WI38 (cell line): ENCODE measurements at regions not wholly inside any gene's neighbourhood (a gene's known extent, or its start where the extent isn't known, plus 50 kb on each side); places are given as distances from the start of the nearest gene placed in this dataset.

Source experiments
- H3K4me3 ChIP-seq: 2 replicates; pipeline ENCODE4 v1.5.1; 2011; ENCODE audit warnings: low read depth, mild to moderate bottlenecking, control low read depth, low read length
- CTCF ChIP-seq: IDR thresholded peaks from 2 replicates; pipeline ENCODE4 v1.5.1; 2012; ENCODE audit warnings: low read depth, mild to moderate bottlenecking, control low read depth, low read length

DNA sequence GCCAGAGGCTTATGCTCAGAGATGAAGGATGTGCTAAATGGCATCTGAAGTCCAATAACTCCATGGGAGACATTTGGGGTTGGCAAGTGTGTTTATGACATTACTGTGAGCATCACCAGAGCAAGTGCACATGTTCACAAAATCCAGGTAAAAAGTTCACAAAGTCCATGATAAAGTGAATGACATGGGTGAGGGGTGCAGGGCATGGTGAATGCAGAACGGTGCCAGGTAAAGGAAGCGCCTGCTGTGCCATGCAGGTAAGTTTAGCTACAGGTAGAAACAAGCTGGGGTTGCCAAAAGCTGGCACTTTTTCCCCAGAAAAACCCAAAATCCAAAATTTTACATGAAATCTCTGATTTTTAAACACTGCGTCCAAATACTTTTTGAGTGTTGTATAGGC is 268.2 kb downstream of the ABHD5 start:
- TF ChIP-seq CTCF, result no peak
- no peak overlapping the region for H3K4me3 ChIP-seq

DNA sequence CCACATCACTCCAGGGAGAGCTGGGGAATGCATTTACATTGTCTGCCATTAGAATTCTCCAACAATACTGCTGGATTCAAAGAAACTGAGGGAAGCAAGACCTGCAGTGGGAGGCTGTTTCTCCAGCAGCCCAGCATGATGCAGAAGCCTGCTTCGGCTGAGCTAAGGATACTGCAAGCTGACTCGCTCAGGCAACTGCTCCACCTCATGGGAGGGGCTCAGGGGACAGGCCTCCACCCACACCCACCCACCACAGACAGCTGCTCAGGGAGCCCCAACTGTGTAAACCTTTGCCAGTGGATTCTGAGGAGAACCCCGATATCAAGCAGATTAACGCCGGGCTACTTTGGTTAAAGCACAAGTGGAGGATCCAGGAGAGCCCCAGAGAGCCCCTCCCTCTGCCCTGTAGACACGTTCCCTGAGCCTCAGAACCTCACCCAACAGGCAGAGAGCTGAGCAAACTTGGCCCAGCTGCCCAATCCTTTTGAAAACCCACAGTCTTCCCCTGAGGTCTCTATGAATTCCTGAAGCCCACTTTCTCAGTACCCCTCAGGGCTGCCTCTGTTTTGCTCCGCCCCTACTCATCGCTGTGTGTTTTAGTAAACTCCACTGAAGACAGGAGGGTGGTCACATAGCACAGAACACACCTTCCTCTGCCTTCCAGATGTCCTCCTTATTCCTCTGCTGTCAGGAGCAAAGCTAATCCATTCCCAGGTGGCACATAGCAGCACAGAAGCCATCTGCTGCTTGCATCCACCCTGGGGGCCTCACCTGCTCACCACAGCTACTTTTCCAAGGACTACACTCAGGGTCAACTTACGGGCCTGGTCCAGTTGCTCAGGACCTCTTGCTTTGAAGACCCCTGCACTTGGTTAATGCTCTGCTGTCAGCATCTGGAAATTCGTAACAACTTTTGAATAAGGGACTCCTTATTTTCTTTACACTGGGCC is 269.0 kb downstream of the ABHD5 start:
- H3K4me3 ChIP-seq, result no peak overlapping the region
- no peak for TF ChIP-seq CTCF

- H3K4me3 ChIP-seq, result no peak overlapping the region
- TF ChIP-seq CTCF, result no peak
Observed at GRCh38 chr3:43960448-43960840, 269.7 kb downstream of the ABHD5 start.

- H3K4me3 ChIP-seq, result no peak overlapping the region
Observed at GRCh38 chr3:43962043-43962442, 271.3 kb downstream of the ABHD5 start.

DNA sequence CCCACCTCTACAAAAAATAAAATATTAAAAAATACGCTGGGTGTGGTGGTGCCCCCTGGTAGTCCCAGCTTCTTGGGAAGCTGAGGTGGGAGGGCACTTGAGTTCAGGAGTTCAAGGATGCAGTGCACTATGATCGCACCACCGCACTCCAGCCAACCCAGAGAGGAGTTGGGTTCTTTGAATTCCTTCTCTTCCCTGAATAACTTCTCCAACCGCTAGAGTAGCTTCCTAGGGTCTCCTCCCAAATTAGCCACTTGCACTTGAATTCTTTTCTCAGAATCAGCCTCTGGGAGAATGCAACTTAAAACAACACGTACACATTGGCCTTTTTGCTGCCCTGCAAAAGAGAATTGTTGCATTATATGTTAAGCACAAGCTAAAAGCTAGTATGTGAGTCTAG is 272.5 kb downstream of the ABHD5 start:
- no peak for TF ChIP-seq CTCF
- H3K4me3 ChIP-seq, result no peak overlapping the region

More at GRCh38 chr3:43962043-43962442, 271.3 kb downstream of the ABHD5 start:
- TF ChIP-seq CTCF, result no peak

DNA sequence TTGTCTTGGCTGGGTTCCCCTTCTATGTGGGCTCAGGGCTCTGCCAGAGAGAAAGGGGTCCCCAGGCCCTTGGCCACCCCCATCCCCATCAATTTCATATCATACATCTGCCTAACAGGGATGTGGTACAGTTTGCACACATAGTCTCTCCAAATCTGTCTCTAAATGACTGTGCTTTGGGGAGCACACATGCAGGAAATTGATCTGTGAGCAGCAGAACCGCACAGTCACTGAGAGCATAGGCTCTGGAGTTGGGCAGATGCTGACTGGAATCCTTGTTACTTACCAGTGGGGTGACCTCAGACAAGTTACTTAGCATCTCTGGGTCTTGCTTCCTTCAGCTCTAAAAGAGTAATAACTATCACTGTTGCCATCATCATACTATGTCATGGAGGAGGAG is 273.9 kb downstream of the ABHD5 start:
- TF ChIP-seq CTCF, result no peak
- H3K4me3 ChIP-seq, result no peak overlapping the region

- no peak overlapping the region for H3K4me3 ChIP-seq
- no peak for TF ChIP-seq CTCF
Observed at GRCh38 chr3:43965656-43966055, 274.9 kb downstream of the ABHD5 start.
